ENCODE measurements at regions not wholly inside any gene's neighbourhood (a gene's known extent, or its start where the extent isn't known, plus 50 kb on each side); places are given as distances from the start of the nearest gene placed in this dataset.

GRCh38 chr1:95388031-95388430, 154.0 kb downstream of the RWDD3 start:
- TF ChIP-seq CTCF (IDR thresholded peaks at IDR 0.05): no peak
- TF ChIP-seq POLR2A (IDR thresholded peaks at IDR 0.05): no peak
